ENCODE measurements at regions not wholly inside any gene's neighbourhood (a gene's known extent, or its start where the extent isn't known, plus 50 kb on each side); places are given as distances from the start of the nearest gene placed in this dataset.

DNA sequence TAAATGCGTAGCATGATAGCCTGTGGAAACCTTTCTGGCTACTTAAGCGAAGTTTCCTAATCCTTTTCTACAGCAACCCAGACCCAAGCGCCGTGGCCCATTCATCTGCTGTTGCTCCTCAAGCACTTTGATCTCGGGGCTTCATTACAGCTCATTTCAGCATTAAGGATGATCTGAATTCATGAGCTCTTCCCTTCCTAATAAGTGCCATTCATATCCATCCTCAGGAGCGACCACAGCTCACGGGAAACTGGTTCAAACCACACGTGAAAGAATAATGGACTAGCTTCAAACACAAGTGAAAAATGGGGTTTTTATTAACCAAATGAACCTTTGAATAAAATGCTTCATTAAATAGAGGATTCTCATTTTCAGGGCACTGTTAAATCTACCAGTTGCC lies 202.6 kb upstream of the LEF1 start:
- Histone ChIP-seq H4K20me1 (ENCODE audit: insufficient read depth, low read length) (no peaks in the 10 kb centered on the region), H3K4me1 (ENCODE audit: control insufficient read depth in 1 of 2, insufficient read depth in 2 of 2, low read length in 2 of 2) (no peaks in the 10 kb centered on the region), H3K4me2 (replicated peaks; ENCODE audit: extremely low read depth, low read length, poor library complexity, severe bottlenecking) (no peak overlapping the region), H3K27ac (ENCODE audit: low read depth in 1 of 2, low read length in 2 of 2) (no peak overlapping the region), H3K36me3 (replicated peaks in 1 of 2; ENCODE audit: control insufficient read depth in 1 of 2, insufficient read depth in 2 of 2, low read length in 2 of 2) (no peaks in the 10 kb centered on the region), H2AFZ (ENCODE audit: insufficient read depth, low read depth, low read length, poor library complexity, severe bottlenecking) (no peak overlapping the region), H3K9ac (ENCODE audit: insufficient read depth, low read length, poor library complexity, severe bottlenecking) (no peak overlapping the region), H3K4me3 (replicated peaks in 1 of 3; ENCODE audit: low read depth in 2 of 3, low read length in 3 of 3) (no peak overlapping the region), H3K27me3 (ENCODE audit: control insufficient read depth in 2 of 2, insufficient read depth in 2 of 2, low read length in 2 of 2) (no peaks in the 10 kb centered on the region), H3K79me2 (ENCODE audit: insufficient read depth, low read length) (no peaks in the 10 kb centered on the region), H3K9me3 (replicated peaks in 1 of 2; ENCODE audit: control insufficient read depth in 1 of 2, insufficient read depth in 1 of 2, low read length in 2 of 2) (no peaks in the 10 kb centered on the region)
- 100% methylated on average over 5 of the region's 8 CpGs for WGBS (ENCODE audit: insufficient coverage)
- H3K4me3 Mint-ChIP-seq = no peak overlapping the region
- intact Hi-C loops (cut with micrococcal nuclease) = no loop called here
- DNase-seq = no peak
- no peaks in the 10 kb centered on the region for H3K36me3 Mint-ChIP-seq
- no peak overlapping the region for H3K27ac Mint-ChIP-seq
- TF ChIP-seq, protein P1, sequence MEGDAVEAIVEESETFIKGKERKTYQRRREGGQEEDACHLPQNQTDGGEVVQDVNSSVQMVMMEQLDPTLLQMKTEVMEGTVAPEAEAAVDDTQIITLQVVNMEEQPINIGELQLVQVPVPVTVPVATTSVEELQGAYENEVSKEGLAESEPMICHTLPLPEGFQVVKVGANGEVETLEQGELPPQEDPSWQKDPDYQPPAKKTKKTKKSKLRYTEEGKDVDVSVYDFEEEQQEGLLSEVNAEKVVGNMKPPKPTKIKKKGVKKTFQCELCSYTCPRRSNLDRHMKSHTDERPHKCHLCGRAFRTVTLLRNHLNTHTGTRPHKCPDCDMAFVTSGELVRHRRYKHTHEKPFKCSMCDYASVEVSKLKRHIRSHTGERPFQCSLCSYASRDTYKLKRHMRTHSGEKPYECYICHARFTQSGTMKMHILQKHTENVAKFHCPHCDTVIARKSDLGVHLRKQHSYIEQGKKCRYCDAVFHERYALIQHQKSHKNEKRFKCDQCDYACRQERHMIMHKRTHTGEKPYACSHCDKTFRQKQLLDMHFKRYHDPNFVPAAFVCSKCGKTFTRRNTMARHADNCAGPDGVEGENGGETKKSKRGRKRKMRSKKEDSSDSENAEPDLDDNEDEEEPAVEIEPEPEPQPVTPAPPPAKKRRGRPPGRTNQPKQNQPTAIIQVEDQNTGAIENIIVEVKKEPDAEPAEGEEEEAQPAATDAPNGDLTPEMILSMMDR (IDR thresholded peaks at IDR 0.05) = no peak
- H3K9me3 Mint-ChIP-seq = peaks cover 0 to 2% (median 0%) of the 10 kb centered on the region in 7 donors
- no peaks in the 10 kb centered on the region for H3K4me1 Mint-ChIP-seq
- peaks cover 0 to 6% (median 1%) of the 10 kb centered on the region in 3 donors for H3K27me3 Mint-ChIP-seq (ENCODE audit: low read depth in 3 of 3)

DNA sequence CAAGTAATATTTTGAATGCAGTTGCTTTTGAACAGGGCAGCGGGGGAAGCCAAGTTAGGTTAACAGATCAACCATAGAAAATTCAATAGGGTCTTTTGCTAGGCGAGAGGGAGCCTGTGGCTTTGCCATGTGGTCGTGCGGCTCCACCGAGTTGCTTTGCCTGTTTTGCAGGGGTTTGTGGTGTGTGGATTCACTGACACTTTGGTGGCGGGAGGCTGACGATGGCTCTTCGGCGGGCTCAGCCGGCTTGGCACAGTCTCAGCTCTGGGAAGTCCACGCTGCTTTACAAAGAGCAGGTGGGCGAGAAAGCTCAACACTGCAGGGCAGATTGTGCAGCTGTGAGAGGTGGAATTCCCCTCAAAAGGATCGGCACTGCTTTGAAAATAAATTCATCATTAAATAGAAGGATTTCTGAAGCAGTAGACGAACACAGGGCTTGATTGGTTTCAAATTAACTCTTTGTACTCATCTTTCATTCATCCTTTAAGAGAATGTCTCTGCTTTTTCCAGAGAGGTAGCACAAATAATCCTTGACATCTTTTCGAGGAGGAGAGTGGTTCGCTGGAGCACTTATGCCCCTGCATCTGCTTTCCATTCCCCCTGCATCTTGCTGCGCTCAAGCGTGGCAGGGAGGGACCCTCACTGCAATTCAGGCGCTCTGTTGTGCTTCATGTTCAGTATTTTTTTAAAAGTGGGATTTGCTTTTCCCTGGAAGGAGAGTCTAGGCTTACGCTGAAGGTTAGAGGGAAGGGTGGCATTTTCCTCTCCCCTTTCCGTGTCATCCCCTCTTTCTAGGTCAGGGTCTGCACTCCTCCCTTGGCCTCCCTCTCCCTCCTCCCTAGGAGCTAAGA lies 201.8 kb upstream of the LEF1 start:
- intact Hi-C loops (cut with micrococcal nuclease) = no loop called here
- DNase-seq = no peak

More for the DNA sequence above, 201.8 kb upstream of the LEF1 start:
- no peak overlapping the region for H3K4me2 ChIP-seq (replicated peaks; ENCODE audit: extremely low read depth, low read length, poor library complexity, severe bottlenecking)
- Mint-ChIP-seq H3K36me3 (no peaks in the 10 kb centered on the region), H3K27me3 (ENCODE audit: low read depth in 3 of 3) (peaks cover 0 to 6% (median 1%) of the 10 kb centered on the region in 3 donors), H3K9me3 (peaks cover 0 to 2% (median 0%) of the 10 kb centered on the region in 7 donors), H3K4me1 (no peaks in the 10 kb centered on the region), H3K4me3 (no peak overlapping the region), H3K27ac (no peak overlapping the region)
- no peaks in the 10 kb centered on the region for H3K27me3 ChIP-seq (ENCODE audit: control insufficient read depth in 2 of 2, insufficient read depth in 2 of 2, low read length in 2 of 2)
- no peaks in the 10 kb centered on the region for H4K20me1 ChIP-seq (ENCODE audit: insufficient read depth, low read length)
- H3K9me3 ChIP-seq (replicated peaks in 1 of 2; ENCODE audit: control insufficient read depth in 1 of 2, insufficient read depth in 1 of 2, low read length in 2 of 2) = no peaks in the 10 kb centered on the region
- no peaks in the 10 kb centered on the region for H3K79me2 ChIP-seq (ENCODE audit: insufficient read depth, low read length)
- no peaks in the 10 kb centered on the region for H3K36me3 ChIP-seq (replicated peaks in 1 of 2; ENCODE audit: control insufficient read depth in 1 of 2, insufficient read depth in 2 of 2, low read length in 2 of 2)
- H3K4me1 ChIP-seq (ENCODE audit: control insufficient read depth in 1 of 2, insufficient read depth in 2 of 2, low read length in 2 of 2) = no peaks in the 10 kb centered on the region
- no peak overlapping the region for H3K27ac ChIP-seq (ENCODE audit: low read depth in 1 of 2, low read length in 2 of 2)
- TF ChIP-seq, protein P1 (IDR thresholded peaks at IDR 0.05) = no peak
- H3K4me3 ChIP-seq (replicated peaks in 1 of 3; ENCODE audit: low read depth in 2 of 3, low read length in 3 of 3) = no peak overlapping the region
- 94% methylated on average over 12 of the region's 21 CpGs for WGBS (ENCODE audit: insufficient coverage)
- H3K9ac ChIP-seq (ENCODE audit: insufficient read depth, low read length, poor library complexity, severe bottlenecking) = no peak overlapping the region
- no peak overlapping the region for H2AFZ ChIP-seq (ENCODE audit: insufficient read depth, low read depth, low read length, poor library complexity, severe bottlenecking)
